ENCODE measurements at regions not wholly inside any gene's neighbourhood (a gene's known extent, or its start where the extent isn't known, plus 50 kb on each side); places are given as distances from the start of the nearest gene placed in this dataset.

GRCh38 chr9:118990949-118991348, 378.3 kb downstream of the BRINP1 start:
- no peaks in the 10 kb centered on the region for H3K36me3 ChIP-seq
- no peaks in the 10 kb centered on the region for H3K27me3 ChIP-seq
- no peaks in the 10 kb centered on the region for H3K9me3 ChIP-seq
- no peak for DNase-seq
- no peak overlapping the region for H3K4me3 ChIP-seq

GRCh38 chr9:118991366-118992285, 377.6 kb downstream of the BRINP1 start:
- no peak for DNase-seq
- Histone ChIP-seq H3K36me3 (no peaks in the 10 kb centered on the region), H3K27me3 (no peaks in the 10 kb centered on the region), H3K9me3 (no peaks in the 10 kb centered on the region), H3K4me3 (no peak overlapping the region)

- Histone ChIP-seq H3K27me3 (no peaks in the 10 kb centered on the region), H3K9me3 (no peaks in the 10 kb centered on the region), H3K36me3 (no peaks in the 10 kb centered on the region), H3K4me3 (no peak overlapping the region)
- peak; percentile 5 for DNase-seq
These were observed 376.1 kb downstream of the BRINP1 start for GRCh38 chr9:118992813-118993794.

- no peaks in the 10 kb centered on the region for H3K27me3 ChIP-seq
- no peaks in the 10 kb centered on the region for H3K9me3 ChIP-seq
- H3K4me3 ChIP-seq = no peak overlapping the region
- no peaks in the 10 kb centered on the region for H3K36me3 ChIP-seq
- DNase-seq = no peak
These were observed 375.3 kb downstream of the BRINP1 start for GRCh38 chr9:118993965-118994364.

- Histone ChIP-seq H3K9me3 (no peaks in the 10 kb centered on the region), H3K36me3 (no peaks in the 10 kb centered on the region), H3K4me3 (no peak overlapping the region), H3K27me3 (no peaks in the 10 kb centered on the region)
- DNase-seq = no peak
These were observed 366.7 kb downstream of the BRINP1 start for GRCh38 chr9:119002491-119002890.

GRCh38 chr9:119003201-119003611, 366.0 kb downstream of the BRINP1 start:
- no peaks in the 10 kb centered on the region for H3K27me3 ChIP-seq
- H3K9me3 ChIP-seq = no peaks in the 10 kb centered on the region
- DNase-seq = no peak
- no peaks in the 10 kb centered on the region for H3K36me3 ChIP-seq
- H3K4me3 ChIP-seq = no peak overlapping the region

- Histone ChIP-seq H3K36me3 (no peaks in the 10 kb centered on the region), H3K4me3 (no peak overlapping the region), H3K27me3 (no peaks in the 10 kb centered on the region), H3K9me3 (no peaks in the 10 kb centered on the region)
- DNase-seq = no peak
These were observed 365.2 kb downstream of the BRINP1 start for GRCh38 chr9:119003882-119004617.

GRCh38 chr9:119004618-119004990, 364.6 kb downstream of the BRINP1 start:
- no peaks in the 10 kb centered on the region for H3K27me3 ChIP-seq
- H3K36me3 ChIP-seq = no peaks in the 10 kb centered on the region
- H3K9me3 ChIP-seq = no peaks in the 10 kb centered on the region
- DNase-seq = peak; percentile 55
- H3K4me3 ChIP-seq = no peak overlapping the region

GRCh38 chr9:119005162-119005561, 364.1 kb downstream of the BRINP1 start:
- Histone ChIP-seq H3K9me3 (no peaks in the 10 kb centered on the region), H3K36me3 (no peaks in the 10 kb centered on the region), H3K27me3 (no peaks in the 10 kb centered on the region), H3K4me3 (no peak overlapping the region)
- no peak for DNase-seq

- Histone ChIP-seq H3K27me3 (no peaks in the 10 kb centered on the region), H3K36me3 (no peaks in the 10 kb centered on the region), H3K9me3 (no peaks in the 10 kb centered on the region), H3K4me3 (no peak overlapping the region; the same call in 1 of the 2 replicates)
- peak; percentile 45 for DNase-seq
These were observed 360.0 kb downstream of the BRINP1 start for GRCh38 chr9:119009249-119009648.

- H3K27me3 ChIP-seq = no peaks in the 10 kb centered on the region
- H3K36me3 ChIP-seq = no peaks in the 10 kb centered on the region
- no peak for DNase-seq
These were observed 349.0 kb downstream of the BRINP1 start for GRCh38 chr9:119020284-119020683.

GRCh38 chr9:119020730-119021333, 348.4 kb downstream of the BRINP1 start:
- DNase-seq = no peak
- no peaks in the 10 kb centered on the region for H3K27me3 ChIP-seq
- H3K9me3 ChIP-seq = no peaks in the 10 kb centered on the region
- H3K4me3 ChIP-seq = no peak overlapping the region
- no peaks in the 10 kb centered on the region for H3K36me3 ChIP-seq

More at GRCh38 chr9:119020284-119020683, 349.0 kb downstream of the BRINP1 start:
- H3K9me3 ChIP-seq = no peaks in the 10 kb centered on the region
- H3K4me3 ChIP-seq = no peak overlapping the region

GRCh38 chr9:119026120-119026519, 343.1 kb downstream of the BRINP1 start:
- DNase-seq = peak; percentile 82

GRCh38 chr9:119027901-119028699, 341.1 kb downstream of the BRINP1 start:
- H3K36me3 ChIP-seq = no peaks in the 10 kb centered on the region
- no peaks in the 10 kb centered on the region for H3K27me3 ChIP-seq
- H3K4me3 ChIP-seq = no peak overlapping the region
- no peak for DNase-seq
- no peaks in the 10 kb centered on the region for H3K9me3 ChIP-seq

More at GRCh38 chr9:119026120-119026519, 343.1 kb downstream of the BRINP1 start:
- Histone ChIP-seq H3K36me3 (no peaks in the 10 kb centered on the region), H3K27me3 (no peaks in the 10 kb centered on the region), H3K9me3 (no peaks in the 10 kb centered on the region), H3K4me3 (no peak overlapping the region)

- no peaks in the 10 kb centered on the region for H3K27me3 ChIP-seq
- no peaks in the 10 kb centered on the region for H3K36me3 ChIP-seq
- DNase-seq = no peak
- H3K9me3 ChIP-seq = no peaks in the 10 kb centered on the region
- no peak overlapping the region for H3K4me3 ChIP-seq
These were observed 339.3 kb downstream of the BRINP1 start for GRCh38 chr9:119029886-119030285.
